ENCODE measurements at regions not wholly inside any gene's neighbourhood (a gene's known extent, or its start where the extent isn't known, plus 50 kb on each side); places are given as distances from the start of the nearest gene placed in this dataset.

DNA sequence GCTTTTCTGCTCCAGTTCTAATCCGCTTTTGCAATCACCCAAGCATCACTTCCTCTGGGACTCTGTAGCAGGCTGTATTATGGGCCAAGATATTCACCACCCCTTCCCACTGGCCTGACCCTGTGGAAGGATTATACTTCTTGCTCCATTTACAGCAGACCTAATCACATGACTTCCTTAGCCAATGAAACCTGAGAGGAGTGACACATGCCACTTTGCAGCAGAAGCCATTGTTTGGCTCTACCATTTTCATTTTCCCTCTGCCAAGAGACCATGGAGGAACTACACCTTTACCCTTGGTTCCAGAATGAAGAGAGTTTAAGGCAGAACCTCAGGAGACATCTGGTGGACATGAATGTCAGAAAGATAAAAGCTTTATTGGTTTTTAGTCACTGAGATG is 134.9 kb upstream of the HSD17B12 start:
- H3K4me3 Mint-ChIP-seq = no peak overlapping the region
- H3K27me3 Mint-ChIP-seq (ENCODE audit: low read depth) = no peaks in the 10 kb centered on the region
- no peak for DNase-seq (ENCODE audit: low read depth, low spot score)
- no peaks in the 10 kb centered on the region for H3K36me3 Mint-ChIP-seq (ENCODE audit: low read depth)
- H3K4me1 Mint-ChIP-seq = peaks cover 22% of the 10 kb centered on the region
- TF ChIP-seq, protein P1, sequence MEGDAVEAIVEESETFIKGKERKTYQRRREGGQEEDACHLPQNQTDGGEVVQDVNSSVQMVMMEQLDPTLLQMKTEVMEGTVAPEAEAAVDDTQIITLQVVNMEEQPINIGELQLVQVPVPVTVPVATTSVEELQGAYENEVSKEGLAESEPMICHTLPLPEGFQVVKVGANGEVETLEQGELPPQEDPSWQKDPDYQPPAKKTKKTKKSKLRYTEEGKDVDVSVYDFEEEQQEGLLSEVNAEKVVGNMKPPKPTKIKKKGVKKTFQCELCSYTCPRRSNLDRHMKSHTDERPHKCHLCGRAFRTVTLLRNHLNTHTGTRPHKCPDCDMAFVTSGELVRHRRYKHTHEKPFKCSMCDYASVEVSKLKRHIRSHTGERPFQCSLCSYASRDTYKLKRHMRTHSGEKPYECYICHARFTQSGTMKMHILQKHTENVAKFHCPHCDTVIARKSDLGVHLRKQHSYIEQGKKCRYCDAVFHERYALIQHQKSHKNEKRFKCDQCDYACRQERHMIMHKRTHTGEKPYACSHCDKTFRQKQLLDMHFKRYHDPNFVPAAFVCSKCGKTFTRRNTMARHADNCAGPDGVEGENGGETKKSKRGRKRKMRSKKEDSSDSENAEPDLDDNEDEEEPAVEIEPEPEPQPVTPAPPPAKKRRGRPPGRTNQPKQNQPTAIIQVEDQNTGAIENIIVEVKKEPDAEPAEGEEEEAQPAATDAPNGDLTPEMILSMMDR (conservative IDR thresholded peaks at IDR 0.05) = no peak
- no peak overlapping the region for H3K27ac Mint-ChIP-seq (ENCODE audit: unreplicated experiment)
- peaks cover 3% of the 10 kb centered on the region for H3K9me3 Mint-ChIP-seq

DNA sequence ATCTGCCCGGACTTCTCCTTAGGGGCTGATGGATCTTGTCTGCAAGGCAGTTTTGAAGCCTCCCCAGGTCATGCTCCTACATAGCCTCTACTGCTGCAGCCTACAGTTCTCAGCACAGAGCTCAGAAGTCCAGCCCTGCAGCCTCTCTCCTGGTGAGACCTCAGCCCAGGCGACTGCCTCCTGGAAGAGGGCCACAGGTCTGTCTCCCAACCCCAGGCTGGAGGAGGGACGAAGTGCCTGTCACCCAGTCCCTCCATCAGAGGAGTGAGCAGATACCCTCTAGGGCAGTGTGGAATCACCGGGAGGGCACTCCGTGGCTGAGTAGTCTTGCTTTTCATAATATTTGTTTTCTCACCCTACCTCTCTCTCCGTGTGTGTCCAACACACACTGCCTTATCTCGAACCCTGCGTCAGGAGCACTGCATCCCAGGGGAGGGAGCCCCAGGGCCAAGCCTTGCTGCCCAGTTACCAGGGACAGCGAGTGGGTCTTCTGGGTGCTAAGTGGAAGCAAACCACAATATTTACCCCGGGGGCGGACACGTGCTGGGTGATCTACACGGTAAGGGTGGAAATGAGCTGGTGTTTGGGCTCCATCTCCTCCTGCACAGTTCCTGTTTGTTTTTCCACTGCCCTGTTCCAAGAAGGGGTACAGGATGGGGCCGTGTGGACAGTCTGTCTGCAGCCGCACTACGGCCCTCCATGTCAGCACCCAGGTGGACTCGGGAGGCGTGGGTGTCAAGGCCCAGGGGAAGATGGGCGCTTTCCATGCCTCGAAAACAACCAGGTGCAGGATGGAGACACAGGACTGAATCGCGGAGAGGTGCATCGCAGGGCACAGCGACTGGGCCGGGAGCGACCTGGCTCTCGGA is 133.7 kb upstream of the HSD17B12 start:
- DNase-seq (ENCODE audit: low read depth, low spot score) = no peak
- H3K27me3 Mint-ChIP-seq (ENCODE audit: low read depth) = no peaks in the 10 kb centered on the region

DNA sequence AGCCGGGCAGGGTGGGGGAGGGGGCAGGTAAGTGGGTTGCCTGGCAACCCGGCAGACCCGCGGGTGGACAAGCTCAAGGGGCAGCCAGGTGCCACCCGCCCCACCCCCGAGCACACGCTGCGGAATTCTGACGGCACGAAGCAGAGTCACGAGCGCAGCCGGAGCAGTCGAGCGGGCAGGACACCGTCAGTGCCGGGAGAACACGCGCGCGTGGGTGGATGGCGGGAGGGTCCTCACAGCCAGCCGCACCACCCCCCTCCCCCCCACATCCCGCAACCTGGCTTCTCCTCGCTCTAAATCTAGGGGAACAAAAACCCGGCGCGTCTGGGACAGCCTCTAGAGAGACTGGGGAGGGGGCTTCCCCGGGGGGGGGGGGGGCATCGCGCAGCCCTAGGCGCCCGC is 133.1 kb upstream of the HSD17B12 start:
- H3K9me3 Mint-ChIP-seq = peaks cover 3% of the 10 kb centered on the region
- H3K36me3 Mint-ChIP-seq (ENCODE audit: low read depth) = no peaks in the 10 kb centered on the region
- TF ChIP-seq, protein P1 (conservative IDR thresholded peaks at IDR 0.05) = no peak
- peaks cover 16% of the 10 kb centered on the region for H3K4me1 Mint-ChIP-seq
- H3K4me3 Mint-ChIP-seq = no peak overlapping the region
- no peaks in the 10 kb centered on the region for H3K27me3 Mint-ChIP-seq (ENCODE audit: low read depth)
- DNase-seq (ENCODE audit: low read depth, low spot score) = no peak
- H3K27ac Mint-ChIP-seq (ENCODE audit: unreplicated experiment) = no peak overlapping the region

More for the DNA sequence above, 133.7 kb upstream of the HSD17B12 start:
- Mint-ChIP-seq H3K27ac (ENCODE audit: unreplicated experiment) (no peak overlapping the region), H3K36me3 (ENCODE audit: low read depth) (no peaks in the 10 kb centered on the region), H3K4me1 (peaks cover 22% of the 10 kb centered on the region), H3K9me3 (peaks cover 3% of the 10 kb centered on the region), H3K4me3 (peak overlapping the region; percentile 10)
- TF ChIP-seq, protein P1 (conservative IDR thresholded peaks at IDR 0.05) = no peak

DNA sequence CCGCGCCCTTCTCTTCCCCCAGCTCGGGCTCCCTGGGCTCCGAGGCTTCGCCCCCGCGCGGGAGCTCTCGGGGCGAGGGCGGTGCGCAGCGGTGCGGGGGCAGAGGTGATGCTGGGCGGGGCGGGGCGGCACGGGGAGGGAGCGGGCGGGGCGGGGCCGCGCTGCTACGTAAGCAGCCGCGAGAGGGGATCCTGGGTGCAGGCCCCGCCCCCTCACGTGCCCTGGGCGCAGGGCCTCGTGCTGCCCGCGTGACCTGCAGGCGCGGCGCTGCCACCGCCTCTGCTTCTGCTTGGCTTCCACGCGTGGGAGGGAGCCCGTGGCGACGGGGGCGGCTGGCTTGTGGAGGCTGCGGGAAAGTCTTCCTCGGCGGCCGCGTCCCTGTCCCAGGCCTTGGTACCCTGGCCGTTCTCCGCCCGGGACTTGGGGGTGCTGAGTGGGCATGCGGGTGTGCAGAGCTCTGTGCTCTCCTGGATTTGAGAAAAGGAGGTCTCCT is 132.6 kb upstream of the HSD17B12 start:
- Mint-ChIP-seq H3K27ac (ENCODE audit: unreplicated experiment) (no peak overlapping the region), H3K36me3 (ENCODE audit: low read depth) (no peaks in the 10 kb centered on the region), H3K4me3 (no peak overlapping the region), H3K9me3 (peaks cover 3% of the 10 kb centered on the region), H3K4me1 (peaks cover 12% of the 10 kb centered on the region), H3K27me3 (ENCODE audit: low read depth) (no peaks in the 10 kb centered on the region)
- DNase-seq (ENCODE audit: low read depth, low spot score) = no peak
- TF ChIP-seq, protein P1 (conservative IDR thresholded peaks at IDR 0.05) = no peak

DNA sequence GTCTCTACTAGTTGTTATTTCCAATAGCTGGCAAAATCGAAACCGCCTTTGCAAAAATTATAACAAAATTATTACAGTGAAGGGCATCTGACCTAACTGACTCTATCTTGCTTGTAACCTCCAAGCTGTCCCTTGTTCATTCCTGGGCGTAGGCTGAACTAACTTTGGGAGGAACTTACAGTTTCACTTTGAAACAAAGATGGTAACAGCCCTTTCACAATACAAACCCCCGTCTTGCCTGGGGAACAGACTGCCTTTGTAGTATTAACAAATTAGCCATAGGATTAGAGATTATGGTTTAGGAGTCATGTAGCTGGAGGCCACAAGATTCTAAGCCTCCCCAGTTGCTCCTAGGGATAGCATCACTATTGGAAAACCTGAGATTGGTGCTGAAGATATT is 131.6 kb upstream of the HSD17B12 start:
- TF ChIP-seq, protein P1 (conservative IDR thresholded peaks at IDR 0.05) = no peak

More for the DNA sequence above, 131.6 kb upstream of the HSD17B12 start:
- H3K27me3 Mint-ChIP-seq (ENCODE audit: low read depth) = no peaks in the 10 kb centered on the region
- H3K9me3 Mint-ChIP-seq = peaks cover 3% of the 10 kb centered on the region
- H3K27ac Mint-ChIP-seq (ENCODE audit: unreplicated experiment) = no peak overlapping the region
- DNase-seq (ENCODE audit: low read depth, low spot score) = no peak
- no peaks in the 10 kb centered on the region for H3K36me3 Mint-ChIP-seq (ENCODE audit: low read depth)
- H3K4me3 Mint-ChIP-seq = peak overlapping the region; percentile 24
- peaks cover 15% of the 10 kb centered on the region for H3K4me1 Mint-ChIP-seq
